ENCODE measurements at regions not wholly inside any gene's neighbourhood (a gene's known extent, or its start where the extent isn't known, plus 50 kb on each side); places are given as distances from the start of the nearest gene placed in this dataset.

DNA sequence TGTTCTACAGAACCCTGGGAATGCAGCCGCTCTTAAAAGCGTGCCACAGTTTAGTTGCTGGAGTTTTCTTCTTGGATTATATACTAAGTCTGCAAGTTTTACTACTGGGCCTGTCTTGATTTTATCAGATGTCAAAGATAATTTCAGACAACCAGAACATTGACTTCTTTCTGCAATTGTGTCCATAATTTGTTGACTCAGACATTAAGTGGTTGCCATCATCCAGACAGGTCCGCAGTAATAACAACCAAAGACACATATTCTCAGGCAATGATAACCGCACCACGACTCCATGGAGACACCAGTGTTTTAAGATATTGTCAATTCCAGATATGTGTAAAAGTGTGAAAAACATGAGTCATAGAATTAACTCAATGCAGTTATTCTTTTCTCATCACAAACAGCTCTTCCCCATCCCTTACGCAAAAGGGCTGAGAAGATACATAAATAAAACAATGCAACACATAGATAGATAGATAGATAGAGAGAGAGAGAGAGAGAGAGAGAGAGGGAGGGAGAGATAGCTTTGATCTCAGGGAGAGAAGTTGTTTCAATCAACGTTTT, 90.4 kb upstream of the FMN2 start:
- TF ChIP-seq, protein P1, sequence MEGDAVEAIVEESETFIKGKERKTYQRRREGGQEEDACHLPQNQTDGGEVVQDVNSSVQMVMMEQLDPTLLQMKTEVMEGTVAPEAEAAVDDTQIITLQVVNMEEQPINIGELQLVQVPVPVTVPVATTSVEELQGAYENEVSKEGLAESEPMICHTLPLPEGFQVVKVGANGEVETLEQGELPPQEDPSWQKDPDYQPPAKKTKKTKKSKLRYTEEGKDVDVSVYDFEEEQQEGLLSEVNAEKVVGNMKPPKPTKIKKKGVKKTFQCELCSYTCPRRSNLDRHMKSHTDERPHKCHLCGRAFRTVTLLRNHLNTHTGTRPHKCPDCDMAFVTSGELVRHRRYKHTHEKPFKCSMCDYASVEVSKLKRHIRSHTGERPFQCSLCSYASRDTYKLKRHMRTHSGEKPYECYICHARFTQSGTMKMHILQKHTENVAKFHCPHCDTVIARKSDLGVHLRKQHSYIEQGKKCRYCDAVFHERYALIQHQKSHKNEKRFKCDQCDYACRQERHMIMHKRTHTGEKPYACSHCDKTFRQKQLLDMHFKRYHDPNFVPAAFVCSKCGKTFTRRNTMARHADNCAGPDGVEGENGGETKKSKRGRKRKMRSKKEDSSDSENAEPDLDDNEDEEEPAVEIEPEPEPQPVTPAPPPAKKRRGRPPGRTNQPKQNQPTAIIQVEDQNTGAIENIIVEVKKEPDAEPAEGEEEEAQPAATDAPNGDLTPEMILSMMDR (IDR thresholded peaks at IDR 0.05): no peak
- TF ChIP-seq EZH2 (IDR thresholded peaks at IDR 0.05) (no peak), EZH2phosphoT487 (IDR thresholded peaks at IDR 0.05) (no peak)
